AML-193 (cell line): ENCODE measurements at regions not wholly inside any gene's neighbourhood (a gene's known extent, or its start where the extent isn't known, plus 50 kb on each side); places are given as distances from the start of the nearest gene placed in this dataset.

Experiments
- DNase-seq, 2 experiments: peaks; one replicate each; lab custom pipeline; 2025; lab: John Stamatoyannopoulos, UW

DNA sequence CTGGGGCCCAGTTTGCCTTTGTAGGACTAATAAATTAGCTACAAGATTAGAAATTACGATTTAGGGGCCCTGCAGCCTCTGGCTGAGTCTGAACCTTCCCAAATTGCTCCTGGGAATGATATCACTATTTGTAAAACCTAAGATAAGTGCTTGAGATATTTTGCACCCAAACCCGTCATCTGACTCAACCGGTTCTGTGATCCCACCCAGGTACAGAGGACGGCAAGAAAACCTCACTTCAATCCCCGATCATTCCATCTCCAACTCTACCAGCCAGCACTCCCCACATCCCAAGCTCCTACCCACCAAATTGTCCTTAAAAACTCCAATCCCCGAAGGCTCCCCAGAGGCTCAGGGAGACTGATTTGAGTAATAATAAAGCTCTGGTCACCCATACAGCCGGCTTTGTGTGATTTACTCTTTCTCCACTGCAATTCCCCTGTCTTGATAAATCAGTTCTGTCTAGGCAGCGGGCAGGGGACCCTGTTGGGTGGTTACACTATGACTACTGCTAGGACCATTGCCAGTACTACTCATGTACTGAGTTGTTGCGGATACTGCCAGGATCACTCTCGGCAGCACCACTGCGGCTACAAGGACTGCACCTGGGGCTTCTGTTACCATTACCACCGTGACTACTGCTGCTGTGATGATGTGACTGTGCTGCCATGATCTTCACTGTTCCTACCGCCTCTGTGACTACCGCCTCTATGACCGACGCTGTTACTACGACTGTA lies 73.1 kb downstream of the IRF8 start:
- DNase-seq, result no peak

DNA sequence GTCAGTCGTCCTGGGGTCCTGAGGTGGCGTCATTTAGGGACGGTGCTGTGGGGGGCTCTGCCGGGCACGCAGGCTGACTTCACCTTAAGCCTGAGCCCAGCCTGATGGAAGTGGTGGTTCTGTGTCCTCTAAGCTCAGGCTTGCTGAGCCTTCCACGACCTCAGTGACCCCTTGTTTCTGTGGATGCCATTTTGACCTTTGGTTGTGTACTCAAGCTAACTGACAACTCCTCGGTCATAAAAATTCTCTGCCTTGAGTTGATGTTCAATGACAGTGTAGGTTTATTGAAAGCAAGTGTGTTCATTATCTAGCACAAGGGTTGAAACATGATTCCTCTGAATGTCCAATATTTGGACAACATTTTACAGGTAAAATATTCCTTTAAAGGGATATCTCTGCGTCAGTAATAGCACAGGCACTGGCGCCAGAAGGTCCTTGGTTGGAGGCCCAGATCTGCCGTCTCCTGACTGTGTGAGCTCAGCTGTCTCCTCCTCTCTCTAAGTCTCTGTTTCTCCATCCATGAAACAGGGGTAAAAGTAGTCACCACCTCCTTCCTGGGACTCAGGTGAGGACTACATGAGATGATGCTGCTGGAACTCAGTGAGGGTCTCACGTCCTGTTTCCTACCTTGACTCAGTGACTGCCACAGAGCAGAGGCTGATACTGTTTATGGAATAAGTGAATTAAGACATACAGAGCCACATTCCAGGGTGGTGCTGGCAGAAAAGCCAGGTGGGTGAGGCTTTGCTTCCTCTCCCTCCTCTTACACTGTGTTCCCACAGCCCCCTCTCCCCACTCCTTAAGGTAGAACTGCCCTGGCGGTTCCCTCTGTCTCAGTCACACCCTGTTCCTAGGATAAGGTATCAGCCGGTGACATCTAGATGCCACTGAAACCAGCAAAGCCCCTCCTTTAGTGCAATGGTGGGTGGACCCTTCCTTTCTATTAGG lies 75.7 kb downstream of the IRF8 start:
- no peak for DNase-seq

DNA sequence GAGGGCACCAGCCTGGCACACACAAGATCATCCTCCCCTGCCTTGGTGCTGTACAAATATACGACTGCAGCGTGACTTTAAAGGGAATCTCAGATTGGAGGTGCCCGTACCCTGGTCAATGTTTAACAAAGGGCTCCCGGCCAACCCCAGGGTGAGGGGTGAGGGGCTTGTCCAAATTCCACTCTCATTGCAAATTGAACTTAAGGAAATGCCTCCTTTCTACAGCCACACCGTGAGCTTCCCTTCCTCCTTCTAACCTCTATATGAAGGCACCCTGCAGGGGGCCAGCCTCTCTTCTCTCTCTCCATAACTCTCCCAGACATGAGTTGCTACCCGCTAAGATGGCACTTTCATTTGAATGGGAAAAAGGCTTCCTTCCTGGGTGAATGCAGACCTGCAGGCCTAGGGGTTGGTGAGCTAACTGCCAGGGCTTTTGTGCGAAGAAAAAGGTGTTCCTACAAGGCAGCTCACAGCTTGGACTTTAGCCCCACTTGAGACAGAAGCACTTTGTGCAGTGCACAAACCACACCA lies 76.6 kb downstream of the IRF8 start:
- no peak for DNase-seq

DNA sequence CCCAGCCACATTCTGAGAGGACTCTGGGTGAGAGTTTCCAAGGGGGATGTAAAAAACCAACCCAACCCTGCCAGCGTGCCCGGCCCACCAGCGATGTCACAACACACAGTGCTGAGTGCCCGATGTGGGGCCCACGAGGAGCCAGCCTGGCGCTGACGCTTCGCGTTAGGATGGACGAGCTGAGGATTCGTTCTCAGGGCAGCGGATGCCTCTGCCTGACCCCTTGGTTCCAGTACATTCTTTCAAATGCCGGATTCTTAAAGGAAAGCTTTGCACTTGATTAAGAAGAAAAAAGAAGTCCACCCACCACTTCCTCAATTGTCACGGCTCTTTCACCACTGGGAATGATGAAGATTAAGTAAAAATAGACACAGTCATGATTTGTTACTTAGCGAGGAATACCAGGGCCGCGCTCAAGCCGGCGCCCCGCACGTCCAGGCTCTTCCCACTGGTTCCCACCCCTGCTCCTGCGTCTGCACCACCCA lies 79.4 kb downstream of the IRF8 start:
- DNase-seq, result peak; percentile 30 to 40

DNA sequence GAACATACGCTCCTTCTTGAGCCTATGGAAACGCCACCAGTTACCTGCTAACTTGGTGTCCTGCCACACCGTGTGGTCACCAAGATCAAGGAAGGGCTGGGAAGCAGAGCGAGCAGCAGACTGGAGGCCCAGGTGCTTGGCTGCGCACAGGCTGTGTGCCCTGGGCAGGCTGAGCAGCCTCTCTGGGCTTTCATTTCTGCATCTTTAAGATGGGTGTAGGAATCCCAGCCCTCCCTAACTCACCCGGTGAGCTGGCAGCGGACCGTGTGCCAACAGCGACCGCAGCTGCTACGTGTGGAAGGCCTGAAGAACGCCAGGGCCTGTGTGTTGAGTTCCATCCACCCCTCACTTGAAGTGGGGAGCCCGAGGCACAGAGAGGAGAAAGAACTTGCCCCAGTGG lies 80.0 kb downstream of the IRF8 start:
- DNase-seq, result no peak

DNA sequence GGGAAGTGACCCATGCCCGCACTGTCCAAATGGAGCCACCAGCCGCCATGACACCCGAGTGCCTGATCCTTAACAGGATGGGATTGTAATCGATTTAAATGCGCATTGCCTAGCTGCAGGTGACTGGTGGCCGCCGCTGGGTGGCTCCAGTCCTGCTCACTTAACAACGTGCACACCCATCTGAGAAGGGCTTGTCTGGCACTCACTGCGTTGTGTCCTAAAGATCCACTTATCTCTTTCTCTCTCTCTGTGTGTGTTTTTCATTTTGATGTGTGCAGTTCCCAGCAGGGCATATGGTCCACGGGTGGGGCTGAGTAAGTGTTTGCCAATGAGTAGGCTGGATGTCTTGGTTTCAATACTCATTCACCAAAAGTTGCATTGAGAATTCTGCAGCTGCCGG lies 80.6 kb downstream of the IRF8 start:
- no peak for DNase-seq

DNA sequence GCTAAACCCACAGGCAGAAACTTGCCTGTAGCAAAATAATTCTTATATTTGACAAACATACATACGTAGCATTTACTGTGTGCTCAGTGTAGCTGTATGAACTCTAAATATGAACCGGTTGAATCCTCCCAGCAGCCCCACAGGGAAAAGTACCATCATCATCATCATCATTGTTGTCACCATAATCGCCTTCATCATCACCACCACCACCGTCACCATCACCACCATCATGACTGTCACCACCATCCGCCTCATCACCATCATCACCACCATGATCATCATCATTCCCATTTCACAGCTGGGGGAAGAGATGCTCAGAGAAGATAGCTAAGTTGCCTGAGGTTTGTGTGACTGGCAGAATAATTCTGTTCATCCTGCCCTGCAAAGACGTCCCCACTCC lies 81.7 kb downstream of the IRF8 start:
- DNase-seq, result no peak

DNA sequence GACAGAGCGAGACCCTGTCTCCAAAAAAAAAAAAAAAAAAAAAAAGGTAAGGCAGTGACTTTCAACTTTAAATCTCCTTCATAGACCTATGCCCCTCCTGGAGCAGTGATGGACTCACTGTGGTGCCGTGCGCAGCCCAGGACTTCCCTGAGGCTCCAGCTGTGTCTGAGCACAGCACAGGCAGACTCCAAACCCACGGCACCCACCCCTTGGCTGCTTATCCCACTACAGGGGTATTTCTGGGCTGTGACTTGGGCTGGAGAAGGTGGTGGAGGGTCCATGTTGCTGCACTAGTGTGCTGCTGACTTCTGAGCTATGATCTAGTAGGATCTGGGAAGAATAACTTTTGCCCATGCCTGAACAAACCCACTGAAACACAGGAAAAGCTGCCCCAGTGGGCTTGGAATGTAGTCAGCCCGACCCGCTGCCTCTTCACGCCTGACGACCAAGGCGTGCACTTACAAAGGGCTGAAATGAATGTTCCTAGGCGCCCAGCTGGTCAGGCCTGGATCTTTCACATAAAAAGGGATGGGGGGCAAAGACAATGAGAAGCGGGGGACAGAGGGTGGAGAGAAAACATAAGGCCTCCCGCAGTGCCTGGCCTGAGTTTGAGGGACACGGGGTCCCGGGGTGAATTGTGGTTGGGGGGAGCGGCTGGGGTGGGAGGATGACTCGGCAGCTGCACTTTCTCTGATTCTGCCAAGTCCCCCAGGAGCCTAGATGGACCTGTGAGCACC lies 83.0 kb downstream of the IRF8 start:
- no peak for DNase-seq

DNA sequence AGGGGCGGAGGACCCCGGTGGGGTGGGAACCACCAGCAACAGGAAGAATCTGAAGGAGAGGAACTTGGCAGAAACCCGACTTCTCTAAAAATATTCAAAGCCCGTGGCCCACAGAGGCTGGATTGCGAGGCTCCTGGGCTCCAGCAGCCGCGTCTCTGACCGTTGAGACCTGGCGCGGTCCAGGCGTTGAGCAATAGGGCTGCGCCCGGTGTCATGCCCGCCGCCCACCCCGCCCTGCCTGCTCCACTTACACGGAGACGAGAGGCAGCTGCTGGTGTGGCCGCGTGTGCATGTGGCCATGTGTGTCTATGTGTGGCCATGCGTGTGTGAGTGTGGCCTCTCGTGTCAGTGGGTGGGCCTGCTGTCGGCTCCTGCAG lies 83.6 kb downstream of the IRF8 start:
- peak; percentile 82 to 83 for DNase-seq

DNA sequence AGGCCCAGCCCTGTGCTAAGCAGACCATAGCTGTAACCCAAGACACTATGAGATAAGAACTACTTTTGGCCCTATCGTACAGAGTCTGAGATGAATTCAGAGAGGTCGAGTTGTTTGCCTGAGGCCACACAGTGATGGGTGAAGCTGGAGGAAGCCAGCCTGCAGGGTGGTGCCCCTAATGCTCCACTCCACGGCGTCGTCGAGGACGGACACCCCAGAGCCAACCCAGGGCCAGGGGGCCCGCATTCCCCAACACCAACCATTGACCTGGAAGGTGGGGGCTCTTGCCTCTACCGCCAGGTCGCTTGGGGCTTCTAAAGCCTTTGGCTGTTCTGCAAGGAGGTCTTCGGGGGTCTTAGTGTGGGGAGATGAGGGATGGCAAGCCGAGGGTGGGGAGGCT lies 84.1 kb downstream of the IRF8 start:
- DNase-seq, result no peak

DNA sequence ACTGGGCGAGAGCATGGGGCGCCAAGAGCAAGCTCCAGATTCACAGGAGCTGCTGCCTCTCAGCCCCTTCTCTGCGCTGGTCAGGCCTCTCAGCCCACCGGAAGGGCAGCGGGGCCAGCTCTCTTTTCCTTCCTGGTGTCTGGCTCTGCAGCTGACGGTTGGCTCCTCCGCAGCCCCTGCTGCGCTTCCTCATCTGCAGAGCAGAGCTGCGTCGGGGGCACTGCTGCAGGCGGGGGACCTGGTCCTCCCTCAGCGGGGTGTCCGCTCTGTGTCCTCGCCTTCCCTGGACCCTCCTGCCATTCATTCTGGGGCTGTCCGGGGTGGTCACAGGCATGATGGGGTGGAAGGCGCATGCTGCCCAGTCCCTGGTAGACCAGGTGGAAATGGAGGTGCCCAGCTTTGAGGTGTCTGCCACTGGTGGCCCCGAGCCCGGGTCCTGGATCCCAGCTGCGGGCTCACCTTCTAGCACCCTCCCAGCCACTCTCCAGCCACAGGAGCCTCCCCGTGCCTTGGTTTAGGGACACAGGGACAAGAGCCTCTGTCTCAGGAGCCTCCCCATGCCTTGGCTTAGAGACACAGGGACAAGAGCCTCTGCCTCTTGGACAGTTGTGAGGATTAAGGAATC lies 84.8 kb downstream of the IRF8 start:
- DNase-seq, result no peak

DNA sequence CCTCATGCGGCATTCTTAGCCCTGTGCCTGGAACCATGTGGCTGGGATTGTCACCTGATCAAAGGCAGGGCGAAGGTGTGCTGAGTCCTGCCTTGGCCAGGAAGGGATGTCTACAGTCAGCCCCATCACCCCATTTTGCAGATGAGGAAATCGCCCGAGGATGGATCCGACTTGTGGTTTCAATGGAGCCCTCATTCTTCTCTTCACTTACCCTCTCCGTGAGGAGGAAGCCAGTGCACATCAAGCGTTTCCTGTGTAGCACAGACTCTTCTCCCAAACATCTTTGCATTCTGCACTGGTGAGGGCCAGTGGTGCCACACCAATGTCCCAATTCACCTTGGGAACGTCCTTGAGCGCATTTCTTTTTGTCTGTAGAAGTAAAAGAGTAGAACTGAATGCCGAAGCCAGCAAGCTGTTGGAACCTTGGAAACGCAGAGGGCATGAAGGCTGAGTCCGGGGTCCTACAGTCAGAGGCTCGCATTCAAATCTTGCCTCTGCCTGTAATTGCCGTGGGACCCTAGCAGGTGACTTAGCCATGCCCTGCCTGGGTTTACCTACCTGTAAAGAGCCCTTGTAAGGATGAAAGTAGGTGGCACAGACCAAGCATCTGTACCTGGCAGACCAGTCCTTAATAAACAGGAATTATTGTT lies 85.4 kb downstream of the IRF8 start:
- no peak for DNase-seq

DNA sequence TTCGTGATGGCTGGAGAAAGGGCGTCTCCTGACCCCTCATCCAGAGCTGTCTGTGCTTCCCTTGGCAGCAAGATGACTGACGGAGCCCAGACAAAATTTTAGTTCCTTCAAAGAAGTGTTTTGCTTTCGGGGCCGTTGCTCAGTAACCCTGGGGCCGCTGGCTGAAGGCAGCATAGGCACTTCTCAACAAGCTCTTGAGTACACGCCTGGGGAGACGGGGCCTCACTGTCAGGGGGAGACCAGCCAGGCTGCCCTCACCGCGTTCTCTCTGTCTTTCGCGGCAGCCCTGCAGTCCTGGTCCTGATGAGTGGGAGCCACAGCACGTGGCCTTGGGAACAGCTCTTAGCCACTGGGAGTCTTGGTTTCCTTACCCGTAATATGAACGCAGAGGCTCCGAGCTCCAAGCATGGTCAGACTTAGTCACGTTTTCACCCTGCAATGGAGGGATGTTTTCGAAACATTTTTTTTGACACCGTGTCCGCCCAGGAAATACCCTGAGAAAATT lies 86.0 kb downstream of the IRF8 start:
- DNase-seq, result no peak

DNA sequence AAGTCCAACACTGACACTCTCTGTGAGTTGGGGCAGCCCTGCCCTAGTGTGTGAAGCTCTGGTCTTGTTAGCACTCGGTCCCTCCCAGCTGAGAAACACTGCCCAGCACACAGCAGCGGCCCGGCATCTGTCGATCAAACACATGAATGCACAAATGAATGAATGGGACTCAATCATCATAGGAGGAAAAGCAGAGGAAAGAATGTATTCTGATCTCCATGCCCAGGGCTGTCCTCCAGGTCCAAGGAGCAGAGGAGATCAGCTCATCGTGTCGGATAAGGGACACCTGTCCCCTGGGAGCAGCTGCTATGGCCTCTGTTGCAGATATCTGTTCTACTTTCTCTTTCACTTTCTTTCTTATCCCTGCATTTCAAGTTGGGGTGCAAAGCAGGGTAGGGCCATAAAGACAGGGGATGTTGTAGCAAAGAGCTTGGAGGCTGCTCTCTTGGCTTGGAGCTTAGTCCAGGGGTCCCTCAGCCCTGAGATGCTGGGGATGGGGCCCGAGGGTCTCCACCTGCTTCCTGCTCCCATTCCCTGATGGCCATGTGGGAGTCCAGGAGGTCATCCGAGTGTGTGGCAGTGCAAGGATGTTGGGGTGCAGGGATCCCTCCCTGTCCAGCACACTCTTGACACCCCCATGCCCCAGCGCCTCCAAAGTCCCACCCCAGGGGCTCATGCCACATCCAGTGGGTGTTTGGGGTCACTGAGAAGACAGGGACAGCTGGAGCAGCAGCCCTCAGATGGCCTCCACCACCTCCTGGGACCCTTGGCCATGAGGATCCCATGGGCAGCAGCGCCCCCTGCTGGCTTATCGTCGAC lies 88.2 kb downstream of the IRF8 start:
- DNase-seq, result peak; percentile 4 to 9

DNA sequence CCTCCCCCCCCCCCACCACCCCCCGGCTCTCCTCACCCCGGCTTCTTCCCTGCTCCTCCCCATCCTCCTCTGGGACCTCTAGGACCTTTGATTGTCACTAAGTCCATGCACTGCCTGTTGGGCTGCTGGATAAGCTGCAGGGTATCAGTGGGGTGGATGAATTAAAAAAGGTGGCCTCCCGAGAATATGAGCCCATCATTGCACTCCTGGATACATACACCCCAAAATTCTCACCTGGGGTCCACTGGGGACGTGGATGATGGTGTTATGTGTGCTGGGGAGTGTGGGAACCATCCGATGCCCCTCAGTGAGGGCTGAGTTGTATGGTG lies 88.8 kb downstream of the IRF8 start:
- DNase-seq, result no peak

DNA sequence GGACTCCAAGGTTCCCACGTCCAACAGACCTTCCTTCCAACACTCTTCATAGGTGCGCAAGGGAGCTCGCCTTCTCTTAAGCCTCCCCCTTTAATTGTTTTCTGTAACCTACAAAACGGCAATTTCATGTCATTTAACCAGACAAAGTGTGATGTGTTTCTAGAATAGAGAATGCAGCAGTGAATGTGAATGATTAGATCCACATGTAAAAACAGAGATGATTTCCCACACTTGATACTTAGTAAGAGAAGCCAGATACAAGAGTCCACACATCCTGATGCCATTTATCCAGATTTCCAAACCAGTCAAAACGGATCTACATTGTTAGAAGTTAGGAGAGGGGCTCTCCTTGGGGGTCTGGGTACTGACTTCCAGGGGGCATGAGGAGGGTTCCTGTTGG lies 89.3 kb downstream of the IRF8 start:
- DNase-seq, result no peak

DNA sequence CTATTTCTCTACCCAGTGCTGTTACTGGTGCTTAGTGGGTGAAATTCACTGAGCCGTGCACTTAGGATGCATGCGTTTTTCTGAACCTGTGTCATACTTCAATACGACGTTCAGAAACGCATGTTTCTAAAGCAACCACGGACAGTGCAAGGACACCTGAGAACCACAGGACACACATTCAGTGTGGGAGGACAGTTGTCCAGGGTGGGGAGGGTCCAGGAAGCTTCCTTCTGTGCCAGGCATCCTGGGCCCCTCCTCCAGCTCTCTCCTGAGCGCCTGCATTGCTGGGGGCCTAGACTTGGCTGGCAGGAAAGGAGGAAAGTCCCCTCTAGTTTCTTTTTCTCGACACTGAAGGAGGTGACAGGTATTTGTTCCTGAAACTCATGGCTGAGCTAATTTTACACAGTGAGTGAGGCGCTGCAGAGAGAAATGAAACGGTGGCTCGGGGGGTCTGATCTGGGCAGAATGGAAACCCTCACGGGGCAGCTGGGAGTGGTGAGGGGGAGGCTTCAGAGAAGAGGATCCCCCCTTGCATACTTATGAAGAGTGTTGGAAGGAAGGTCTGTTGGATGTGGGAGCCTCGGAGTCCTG lies 89.9 kb downstream of the IRF8 start:
- no peak for DNase-seq

DNA sequence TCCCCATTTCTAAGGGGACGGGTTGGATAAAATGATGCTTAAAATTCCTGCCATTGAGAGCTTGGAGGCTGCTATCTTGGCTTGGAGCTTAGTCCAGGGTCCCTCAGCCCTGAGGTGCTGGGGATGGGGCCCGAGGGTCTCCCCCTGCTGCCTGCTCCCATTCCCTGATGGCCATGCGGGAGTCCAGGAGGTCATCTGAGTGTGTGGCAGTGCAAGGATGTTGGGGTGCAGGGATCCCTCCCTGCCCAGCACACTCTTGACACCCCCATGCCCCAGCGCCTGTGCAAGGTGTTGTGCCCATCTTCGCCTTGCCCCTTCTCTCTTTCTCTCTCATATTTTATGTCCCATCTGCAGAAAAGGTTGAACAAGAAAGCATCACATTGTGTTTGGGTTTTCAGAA lies 90.4 kb downstream of the IRF8 start:
- no peak for DNase-seq

DNA sequence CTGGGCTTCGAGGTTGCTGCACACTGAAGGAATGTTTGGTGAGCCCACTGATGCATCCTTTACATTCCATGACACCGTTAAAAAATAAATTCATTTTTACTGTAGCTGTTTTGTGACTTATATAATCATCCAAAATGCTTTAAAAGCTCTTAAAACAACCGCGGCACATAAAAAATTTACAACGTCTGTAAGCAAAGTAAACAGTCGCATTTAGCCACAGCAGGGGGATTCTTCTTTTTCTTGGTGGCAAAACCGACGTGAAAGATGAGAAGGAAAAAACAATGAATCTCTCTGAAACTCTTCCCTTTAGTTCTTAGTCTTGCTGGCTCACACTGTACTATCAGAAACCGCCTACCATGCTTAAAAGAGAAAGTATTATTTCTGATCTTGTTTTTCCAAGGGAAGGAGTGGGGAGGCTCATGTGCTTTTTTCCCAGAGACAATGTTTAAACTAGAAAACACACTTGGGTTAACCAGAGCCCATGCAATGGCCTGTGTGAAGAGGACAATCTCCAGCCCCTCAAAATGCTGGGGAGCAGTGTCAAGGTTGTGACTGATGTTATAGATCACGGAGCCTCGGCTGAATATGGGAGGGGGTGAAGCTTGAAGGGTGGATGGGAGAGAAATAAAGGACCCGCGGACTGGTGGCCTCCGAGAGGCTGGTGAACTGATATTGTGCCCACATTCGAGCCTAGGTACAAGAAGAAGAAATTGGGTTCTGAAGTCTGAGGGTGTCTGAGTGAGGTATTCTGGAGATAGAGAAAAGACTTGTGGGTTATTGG lies 91.1 kb downstream of the IRF8 start:
- DNase-seq, result no peak
